IPS-NIHi11 (cell line): ENCODE measurements at regions not wholly inside any gene's neighbourhood (a gene's known extent, or its start where the extent isn't known, plus 50 kb on each side); places are given as distances from the start of the nearest gene placed in this dataset.

ENCODE experiments used
- DNase-seq: peaks from one replicate; pipeline ENCODE4 v3.0.0; 2012; ENCODE audit warnings: mixed read lengths, low spot score

DNA sequence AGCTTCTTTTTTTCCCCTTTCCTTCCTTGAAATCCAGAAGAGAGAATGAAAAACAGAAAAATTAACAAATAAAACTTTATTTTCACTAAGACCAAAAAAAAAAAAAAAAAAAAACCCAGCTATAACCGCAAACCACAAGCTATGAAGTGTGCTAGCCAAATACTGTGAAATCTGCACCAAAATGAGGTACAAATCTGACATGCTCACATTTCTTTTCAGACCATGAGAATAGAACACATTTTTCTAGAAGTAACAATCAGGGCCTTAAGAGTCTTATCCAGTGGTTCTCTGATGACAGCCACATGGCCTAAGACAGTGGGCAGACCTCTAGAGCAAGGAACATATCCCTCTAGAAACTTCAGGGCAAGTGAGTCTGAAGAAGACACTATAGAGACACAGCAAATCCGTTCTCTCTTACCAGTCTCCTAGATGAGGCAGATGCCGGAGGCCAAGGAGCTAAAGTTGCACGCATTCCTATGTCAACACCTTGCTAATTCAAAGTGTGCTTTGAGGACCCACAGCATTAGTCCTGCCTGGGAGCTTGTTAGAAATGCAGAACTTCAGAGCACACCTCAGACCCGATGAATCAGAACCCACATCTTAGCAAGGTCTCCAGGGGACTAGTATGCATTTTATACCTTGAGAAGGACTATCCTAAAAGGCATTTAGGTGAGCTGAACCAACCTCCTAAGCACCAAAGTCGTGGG is 317.1 kb downstream of the MYCN start:
- no peak for DNase-seq

DNA sequence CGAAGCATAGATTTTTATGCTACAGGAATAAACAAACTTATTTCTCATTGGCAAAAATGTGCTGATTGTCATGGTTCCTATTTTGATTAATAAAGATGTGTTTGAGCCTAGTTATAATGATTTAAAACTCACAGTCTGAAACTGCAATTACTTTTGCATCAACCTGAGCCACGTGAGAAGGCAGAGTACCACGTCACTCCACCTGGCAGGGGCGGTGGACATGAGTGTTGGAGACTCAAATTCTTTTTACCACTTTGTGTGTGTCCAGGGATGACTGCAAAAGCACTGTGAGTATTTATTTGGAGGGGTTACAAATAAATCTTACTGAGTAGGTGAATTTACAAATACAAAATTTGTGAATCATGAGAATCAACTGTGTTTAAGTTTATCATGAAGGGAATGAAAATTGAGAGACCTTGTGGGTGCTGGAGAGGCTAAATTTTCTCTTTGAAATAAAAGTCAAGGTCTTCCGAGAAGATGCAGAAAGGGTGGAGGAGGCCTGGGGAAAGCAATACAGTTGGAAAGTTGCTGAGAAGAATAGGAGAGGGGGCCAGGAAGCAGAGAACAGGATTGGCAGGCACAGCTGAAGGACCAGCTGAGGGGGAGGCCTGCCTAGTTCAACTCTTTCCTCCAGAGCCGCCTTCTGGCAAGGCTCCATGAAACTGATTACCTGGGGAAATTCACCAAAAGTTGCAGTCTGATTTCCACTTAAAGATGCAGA is 316.4 kb downstream of the MYCN start:
- no peak for DNase-seq

DNA sequence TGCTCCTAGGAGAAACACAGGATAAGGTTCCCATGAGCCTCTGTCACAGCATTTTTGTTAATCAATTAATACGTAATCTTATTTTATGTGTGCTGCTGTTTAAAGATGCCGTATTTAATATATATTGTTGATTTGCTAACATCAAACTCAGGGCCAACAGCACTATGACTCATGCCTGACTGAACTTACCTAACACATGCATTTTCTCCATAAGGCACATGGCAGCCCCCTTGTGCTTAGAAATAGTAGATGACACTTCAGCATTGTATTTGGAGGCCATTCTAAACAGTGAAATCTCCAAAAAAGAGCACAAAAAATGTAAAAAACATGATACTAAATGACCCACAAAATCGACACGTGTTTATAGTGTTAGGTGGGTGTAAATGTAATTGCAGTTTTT is 314.8 kb downstream of the MYCN start:
- no peak for DNase-seq

DNA sequence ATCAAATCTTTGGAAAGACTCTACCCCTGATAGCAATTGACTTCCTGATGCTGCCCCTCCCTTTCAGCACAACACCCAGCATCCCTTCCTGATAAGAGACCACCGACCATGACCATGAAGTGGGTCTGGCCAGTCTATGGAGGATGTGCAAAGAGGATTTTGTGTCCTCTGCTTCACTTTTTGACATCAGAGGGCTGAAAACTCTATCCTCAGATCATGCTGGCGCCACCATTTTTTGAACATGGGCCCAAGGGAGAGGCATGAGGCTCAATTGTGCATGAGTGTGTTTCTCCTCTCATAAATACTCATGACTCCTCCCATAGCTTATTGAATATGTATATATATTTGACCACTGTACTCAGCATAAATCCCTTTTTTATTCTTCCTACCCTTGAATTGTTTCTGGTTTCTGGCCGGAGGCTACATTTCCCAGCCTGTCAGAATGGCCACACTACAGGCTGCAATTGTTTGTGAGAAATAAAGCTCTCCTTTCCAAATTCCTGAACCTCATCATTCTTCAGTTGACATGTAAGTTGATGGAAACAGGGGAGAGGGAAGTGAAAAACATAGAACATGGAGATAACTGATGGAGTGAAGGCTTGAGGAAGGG is 314.1 kb downstream of the MYCN start:
- no peak for DNase-seq

DNA sequence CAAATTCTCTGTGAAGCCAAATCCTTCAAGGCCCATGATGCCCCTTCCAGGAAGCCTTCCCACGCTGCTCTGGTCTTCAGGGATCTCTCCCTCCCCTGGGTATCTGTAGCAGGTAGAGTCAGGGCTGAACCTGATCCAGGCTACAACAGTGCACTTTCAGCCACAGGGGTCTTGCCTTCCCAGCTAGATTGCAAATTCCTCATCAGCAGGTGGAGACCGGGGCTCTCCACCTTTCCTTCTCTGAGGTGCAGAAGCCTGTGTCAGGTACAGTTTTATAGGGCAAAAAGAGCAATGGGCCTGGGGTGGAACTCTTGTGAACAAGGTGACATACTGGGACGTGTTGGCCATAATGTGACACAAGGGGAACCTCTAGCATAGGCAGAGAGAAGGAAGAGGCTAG is 312.9 kb downstream of the MYCN start:
- DNase-seq = no peak

DNA sequence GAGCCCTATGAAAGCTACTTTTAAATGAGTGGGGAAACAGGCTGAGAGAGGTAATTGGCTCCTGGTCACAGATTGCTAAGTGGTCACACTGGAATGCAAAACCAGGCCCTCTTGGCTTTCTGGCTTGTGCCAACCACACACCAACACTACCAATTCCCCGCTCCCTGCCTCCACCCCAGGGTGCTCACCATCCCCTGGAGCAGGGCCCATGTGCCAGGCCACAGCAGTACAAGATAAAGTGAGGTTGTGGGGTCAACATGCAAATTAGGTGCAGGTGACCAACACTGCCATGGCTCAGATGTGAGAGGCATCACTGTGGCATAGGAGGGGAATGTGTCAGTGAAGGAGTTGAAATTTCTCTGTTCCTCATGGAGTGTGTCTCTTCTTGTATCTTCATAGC is 312.5 kb downstream of the MYCN start:
- DNase-seq = no peak

DNA sequence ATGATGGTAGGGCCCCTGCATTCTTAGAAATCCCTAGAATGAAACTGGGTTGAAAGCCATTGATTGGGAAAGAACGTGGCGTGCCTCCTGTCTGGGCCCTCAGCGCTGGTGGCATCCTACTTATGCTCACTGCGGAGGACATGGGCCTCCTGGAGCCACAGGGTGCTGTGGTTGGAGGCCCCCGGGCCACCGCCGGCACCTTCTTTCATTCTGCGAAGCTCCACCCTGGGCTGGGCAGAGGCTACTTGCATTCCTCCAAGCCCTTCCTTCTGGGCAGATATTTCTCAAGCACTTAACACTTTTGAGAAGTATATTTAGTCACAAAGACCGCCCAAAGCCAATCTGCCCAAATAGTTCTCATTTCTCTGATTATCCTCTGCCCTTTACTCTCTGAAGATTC is 311.9 kb downstream of the MYCN start:
- no peak for DNase-seq

DNA sequence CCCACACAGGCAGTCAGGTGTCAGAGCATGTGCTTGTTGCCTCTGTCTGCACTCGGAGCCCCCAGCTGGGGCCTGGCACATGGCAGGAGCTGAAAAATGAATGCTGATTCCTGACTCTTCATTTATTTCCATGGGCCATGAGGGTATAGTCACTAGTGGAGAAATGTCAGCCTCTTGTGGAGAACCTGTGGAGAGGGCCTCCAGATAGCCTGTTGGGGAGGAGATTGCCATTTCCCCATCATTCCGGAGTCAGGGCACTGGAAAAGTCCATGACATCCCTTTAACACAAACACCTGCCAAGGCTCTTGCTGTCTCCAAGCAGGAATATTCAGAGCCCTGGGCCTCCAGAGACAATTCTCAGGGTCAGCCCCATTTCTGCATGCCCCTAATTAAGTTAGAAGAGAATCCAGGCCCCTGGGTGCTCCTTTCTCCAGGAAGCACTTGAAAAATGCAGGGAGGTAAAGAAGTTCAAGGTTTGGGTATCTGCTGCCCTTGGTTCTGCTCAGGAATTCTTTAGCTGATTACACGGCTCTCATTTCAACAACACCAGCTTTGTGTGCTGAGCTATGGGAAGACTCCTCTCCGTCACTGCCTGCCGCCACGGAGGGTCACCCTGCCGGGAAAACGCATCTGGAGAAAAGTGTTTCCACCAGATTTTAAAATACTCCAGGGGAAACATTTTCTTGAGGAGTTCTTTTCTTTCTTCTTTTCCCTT is 311.3 kb downstream of the MYCN start:
- DNase-seq = no peak

DNA sequence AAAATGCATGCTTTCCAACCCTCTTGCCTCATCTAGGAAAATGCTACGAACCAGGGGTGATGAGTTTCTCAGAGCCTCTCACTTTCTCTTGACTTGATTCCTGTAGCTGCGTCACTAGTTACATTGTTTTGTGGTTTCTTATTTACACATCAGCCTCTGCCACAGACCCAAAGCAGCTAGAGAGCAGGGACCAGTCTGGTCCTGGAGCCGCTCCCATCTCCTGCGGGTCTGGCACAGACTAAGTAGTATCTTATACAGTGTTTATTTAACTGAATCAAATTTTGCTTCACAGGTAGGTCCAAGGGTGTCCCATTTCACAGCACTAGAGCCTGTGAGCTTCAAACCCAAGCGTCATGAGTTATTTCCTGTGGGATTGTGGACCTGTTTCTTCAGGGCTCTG is 310.5 kb downstream of the MYCN start:
- DNase-seq = no peak

DNA sequence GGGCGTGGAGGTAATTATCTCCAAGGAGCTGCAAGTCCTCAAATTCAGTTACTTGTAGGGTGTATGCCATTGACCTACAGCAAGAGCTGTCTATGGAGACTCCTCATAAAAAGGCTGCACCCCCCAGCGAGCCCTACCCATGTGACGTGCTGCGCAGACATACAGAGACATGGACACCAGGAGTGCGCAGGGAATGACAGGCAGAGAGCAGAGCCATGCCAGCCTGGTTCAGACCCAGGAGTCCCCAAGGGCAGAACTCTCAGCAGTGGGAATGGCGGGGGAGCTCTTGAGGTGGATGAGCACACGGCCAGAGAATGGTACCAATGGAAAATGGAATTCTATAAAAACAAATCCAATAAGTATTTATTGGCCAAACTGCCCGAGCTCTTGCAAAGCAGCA is 310.1 kb downstream of the MYCN start:
- no peak for DNase-seq

DNA sequence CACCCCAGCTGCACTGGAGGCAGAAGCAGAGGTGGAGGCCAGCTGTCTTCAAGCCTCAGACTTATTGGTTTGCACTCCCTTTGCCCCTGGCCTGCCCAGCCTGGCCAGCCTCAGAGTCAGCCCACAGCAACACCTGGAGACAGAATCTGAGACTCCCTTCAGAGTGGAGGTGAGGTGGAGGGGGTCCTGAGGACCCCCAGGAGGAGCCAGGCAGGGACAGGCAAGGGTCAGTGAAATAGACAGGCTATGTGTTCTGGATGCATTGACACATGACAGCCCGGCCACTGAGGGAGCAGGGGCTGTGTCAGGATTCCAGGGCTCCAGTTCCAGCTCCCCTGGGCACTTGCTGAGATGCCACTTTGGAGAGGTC is 309.7 kb downstream of the MYCN start:
- no peak for DNase-seq

DNA sequence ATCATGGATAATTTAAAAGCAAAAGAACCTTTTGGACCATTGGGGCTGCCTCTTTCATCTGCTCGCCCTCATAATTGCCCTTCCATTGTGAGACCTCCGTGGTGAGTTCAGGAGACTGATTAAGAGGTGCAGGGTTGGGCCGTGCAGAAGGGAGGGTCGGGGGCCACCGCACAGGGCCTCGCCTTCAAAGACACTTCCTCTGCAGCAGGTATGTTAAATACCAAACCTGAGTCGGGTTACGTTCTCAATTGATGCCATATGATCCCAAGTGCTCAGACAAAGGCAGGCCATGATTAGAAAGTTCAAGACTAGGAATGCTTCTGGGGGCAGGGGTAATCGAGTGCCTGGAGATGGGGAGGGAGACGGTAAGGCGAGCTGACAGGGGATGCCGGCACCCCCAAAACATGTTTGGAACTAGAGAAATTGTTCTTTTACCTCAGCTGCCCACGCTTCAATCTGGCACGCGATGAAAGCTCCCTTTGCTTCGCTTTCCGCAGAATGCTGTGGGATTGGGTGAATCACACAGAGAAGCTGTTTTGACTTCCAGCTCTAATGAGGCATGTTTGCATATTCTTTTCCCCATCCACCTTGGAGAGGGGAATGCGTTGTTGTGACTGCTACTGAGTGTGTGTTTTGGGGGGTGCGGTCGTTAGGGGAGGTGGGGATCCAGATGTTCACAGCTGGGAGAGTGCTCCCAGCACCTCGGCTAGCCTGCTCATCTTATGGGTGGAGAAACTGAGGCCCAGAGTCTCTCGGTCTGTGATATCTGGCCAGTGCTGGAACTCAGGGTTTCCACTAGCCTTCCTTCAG is 309.1 kb downstream of the MYCN start:
- peak; percentile 34 for DNase-seq

DNA sequence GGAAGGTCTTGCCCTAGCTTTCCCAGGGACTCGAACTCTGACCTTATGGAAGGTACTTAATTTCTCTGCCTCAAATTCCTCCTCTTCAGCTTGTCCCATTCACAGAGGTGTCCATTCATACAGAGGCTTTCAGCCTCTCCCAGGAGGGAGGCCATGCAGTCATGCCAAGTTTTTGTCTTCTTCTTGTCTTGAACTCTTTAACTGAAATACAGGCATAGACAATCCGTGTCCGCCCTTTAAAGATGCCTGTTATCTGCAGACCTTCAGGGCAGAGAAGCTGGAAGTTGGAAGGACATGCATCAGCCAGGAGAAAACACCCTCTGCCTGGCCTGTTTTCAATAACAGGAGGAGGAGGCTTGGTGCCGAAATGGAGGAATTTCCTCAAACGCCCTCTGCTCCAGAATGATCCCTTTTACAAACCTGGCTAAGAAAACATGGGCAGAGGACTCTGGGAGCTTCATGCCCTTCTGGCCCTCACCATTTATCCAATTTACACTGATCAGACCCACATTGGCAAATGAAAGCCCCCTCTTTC is 308.3 kb downstream of the MYCN start:
- DNase-seq = no peak

DNA sequence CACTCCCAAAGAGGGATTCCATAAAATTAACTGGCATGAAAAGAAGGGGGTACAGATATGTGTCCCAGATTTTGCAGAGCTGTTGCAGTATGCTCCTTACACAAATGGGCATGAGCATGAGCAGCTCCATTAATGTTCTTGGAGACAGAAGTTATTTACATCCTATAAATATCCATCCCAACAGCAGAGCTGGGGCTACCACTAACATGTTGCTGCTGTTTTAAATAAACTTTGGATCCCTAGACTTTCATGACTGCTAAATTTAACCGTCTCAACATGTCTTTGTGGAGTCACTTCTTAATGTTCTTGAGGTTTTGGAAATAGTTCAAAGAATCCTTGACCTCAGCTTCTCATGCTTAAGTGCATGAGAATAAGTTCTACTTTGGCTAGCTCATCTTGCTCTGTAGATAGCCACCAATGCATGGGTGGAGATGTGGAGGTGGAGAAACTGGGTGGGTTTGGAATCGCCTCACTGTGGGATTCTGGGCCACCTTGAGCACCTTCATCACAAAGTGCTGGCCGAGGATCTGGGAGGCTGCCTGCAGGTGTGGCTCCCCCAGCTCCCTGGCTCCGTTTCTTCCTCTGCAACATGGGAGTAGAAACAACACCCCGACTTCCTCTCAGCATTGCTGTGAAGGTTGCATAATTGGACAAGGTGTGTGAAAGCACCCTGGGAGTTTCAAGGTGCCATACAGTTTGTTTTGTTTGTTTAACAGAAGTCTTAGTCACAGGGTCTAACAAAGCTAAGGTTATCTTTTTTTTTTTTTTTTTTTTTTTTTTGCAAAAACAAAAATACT is 307.2 kb downstream of the MYCN start:
- DNase-seq = no peak

DNA sequence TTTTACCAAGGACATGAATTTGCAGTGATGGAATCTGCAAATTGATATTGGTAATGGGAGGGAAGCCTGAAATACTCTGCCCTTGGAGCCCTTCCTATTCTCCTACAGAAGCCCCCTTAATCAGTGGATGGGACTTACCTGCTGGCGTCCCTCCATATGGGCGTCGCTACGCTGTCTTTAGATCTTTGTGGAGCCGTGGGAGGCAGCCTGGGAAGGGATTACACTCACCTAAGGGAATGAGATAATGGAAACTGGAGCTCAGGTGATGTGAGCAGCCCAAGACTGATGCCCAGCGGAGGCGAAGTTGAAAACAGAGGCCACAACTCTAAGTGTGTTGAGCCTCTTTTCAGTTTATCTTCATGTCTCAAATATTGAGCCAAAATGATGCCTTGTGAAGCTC is 306.6 kb downstream of the MYCN start:
- no peak for DNase-seq

DNA sequence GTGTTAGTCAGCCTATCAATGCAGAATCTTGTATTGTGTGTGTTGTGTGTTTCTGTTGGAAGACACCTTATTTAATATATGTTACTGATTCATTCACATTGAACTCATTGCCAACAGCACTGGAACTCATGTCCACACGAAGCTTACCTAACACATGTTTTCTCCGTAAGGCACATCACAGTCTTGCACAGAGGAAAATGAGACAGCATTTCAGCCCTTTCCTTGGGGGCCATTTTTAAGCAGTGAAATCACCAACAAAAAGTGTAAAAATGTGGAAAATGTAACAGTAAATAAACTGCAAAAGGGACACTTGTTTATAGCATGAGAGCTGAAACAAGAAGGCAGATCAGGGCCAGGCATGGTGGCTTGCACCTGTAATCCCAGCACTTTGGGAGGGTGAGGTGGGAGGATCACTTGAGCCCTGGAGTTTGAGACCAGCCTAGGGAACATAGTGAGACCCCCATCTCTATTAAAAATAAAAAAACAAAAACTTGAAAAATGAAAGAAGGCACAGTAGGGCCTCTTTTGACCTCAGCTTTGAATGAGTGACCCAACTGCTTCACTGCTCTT is 306.0 kb downstream of the MYCN start:
- no peak for DNase-seq

DNA sequence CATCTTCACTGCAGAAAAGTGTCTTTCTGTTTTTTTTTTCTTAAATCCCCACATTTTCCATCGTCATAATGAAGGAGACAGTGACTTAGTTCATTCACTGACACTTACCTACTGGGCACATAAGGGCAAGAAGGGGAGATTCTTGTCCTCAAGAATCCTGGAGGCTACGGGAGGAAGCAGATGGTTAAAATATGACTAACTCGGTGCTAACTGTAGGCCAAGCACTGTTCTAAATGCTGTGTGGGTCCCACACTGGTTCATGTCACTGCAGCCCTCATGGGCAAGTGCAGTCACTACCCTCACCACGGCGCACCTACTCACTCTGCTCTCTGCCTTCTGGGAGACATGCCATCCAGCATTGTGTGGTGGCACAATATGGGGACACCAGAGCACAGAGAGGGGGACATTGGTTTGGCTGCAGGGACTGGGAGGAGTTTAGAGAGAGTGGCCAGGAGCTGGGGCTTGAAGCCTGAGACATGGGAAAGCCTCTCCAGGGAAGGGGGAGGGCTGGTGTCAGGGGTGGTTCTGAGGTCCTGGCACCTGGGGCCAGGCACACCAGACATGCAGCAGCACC is 305.2 kb downstream of the MYCN start:
- DNase-seq = no peak

DNA sequence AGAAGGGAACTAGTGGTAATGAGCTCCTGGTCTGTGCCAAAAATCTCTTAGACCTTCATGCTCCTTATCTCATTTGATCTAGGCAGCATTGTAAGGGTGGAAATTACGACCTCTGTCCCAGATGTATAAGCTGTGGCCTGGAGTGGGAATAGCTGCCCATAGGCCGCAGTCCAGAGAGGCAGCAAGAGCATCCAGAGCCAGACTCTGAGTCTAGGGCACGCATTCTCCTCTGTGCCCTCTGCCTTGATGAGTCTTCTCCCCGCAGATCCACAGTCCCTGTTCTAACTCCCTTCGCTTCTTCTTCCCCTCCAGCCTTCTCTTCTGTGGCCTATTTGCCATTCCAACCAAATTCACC is 304.6 kb downstream of the MYCN start:
- DNase-seq = no peak

DNA sequence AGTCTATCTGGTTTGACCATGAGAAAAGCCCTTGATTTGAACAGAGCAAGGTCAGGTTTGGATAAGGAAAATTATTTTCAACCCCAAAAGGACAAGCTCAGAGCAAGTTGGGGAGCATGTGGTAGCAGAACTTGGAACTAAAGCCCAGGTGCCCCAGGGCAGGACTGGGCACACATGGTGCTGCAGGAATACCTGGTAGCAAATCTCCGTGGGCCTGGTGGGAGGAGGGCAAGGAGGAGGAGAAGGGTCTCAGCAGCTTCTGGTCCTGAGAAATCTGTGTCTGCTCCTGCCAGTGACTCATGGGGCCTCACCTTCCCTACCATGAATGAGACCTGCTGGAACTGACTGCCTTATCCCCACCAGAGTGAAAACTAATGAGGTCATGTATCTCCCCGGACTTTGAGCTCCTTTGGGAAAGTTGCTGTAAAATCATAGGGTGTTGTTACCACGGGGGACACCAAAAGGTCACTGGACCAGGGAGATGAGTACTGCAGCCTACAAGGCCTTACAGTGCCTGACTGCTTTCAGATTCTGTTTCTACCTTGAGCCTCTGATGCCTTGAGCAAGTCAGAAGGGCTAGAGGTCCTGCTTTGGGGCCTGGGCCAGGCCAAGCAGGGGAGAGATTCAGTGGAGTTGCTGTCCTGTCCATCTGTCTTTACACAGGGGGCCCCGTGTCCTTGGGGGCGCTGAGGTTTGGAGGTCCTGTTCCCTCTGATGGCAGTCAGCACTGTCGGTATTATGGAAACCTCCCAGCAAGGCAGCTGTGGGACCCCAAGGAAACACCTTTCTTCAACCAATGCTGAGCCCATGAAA is 304.0 kb downstream of the MYCN start:
- DNase-seq = no peak
